Mesendoderm (in vitro differentiated cells): ENCODE measurements at regions not wholly inside any gene's neighbourhood (a gene's known extent, or its start where the extent isn't known, plus 50 kb on each side); places are given as distances from the start of the nearest gene placed in this dataset.

Source experiments
- DNase-seq: peaks from one replicate; pipeline ENCODE4 v3.0.0; 2013
- H2AK5ac ChIP-seq: 2 replicates; pipeline ENCODE4 v1.6.1; 2013; ENCODE audit warnings: low read length, inconsistent platforms
- H2BK120ac ChIP-seq: 2 replicates; pipeline ENCODE4 v1.6.1; 2013; ENCODE audit warnings: low read depth, mild to moderate bottlenecking, low read length, moderate library complexity, mixed read lengths
- H2BK15ac ChIP-seq: replicated peaks from 2 replicates; pipeline ENCODE4 v1.6.1; 2013; ENCODE audit warnings: low read depth, mild to moderate bottlenecking, moderate library complexity
- H2BK5ac ChIP-seq: 2 replicates; pipeline ENCODE4 v1.6.1; 2013; ENCODE audit warnings: low read length, inconsistent platforms
- H3K18ac ChIP-seq: 2 replicates; pipeline ENCODE4 v1.6.1; 2013; ENCODE audit warnings: mild to moderate bottlenecking, low read length, mixed read lengths
- H3K23ac ChIP-seq: one replicate; pipeline ENCODE4 v1.6.1; 2013; ENCODE audit warnings: low read length
- H3K27ac ChIP-seq: 2 replicates; pipeline ENCODE4 v1.5.1; 2013; ENCODE audit warnings: low read depth, mild to moderate bottlenecking, inconsistent platforms, low read length, moderate library complexity
- H3K27me3 ChIP-seq: 2 replicates; pipeline ENCODE4 v1.6.1; 2013; ENCODE audit warnings: low read length, control low read depth, mild to moderate bottlenecking, inconsistent platforms; ENCODE audit not compliant: insufficient read depth, poor library complexity
- H3K36me3 ChIP-seq: 2 replicates; pipeline ENCODE4 v1.6.1; 2013; ENCODE audit warnings: low read length, inconsistent platforms; ENCODE audit not compliant: control insufficient read depth, insufficient read depth
- H3K4ac ChIP-seq: one replicate; pipeline ENCODE4 v1.6.1; 2013; ENCODE audit warnings: low read depth, mild to moderate bottlenecking, low read length, moderate library complexity
- H3K4me1 ChIP-seq: 2 replicates; pipeline ENCODE4 v1.6.1; 2013; ENCODE audit warnings: low read depth, low read length, inconsistent platforms; ENCODE audit not compliant: control insufficient read depth
- H3K4me2 ChIP-seq: 2 replicates; pipeline ENCODE4 v1.6.1; 2013; ENCODE audit warnings: low read length
- H3K4me3 ChIP-seq: 2 replicates; pipeline ENCODE4 v1.5.1; 2013; ENCODE audit warnings: mild to moderate bottlenecking, low read length
- H3K56ac ChIP-seq: one replicate; pipeline ENCODE4 v1.6.1; 2013; ENCODE audit warnings: low read length
- H3K79me1 ChIP-seq: 2 replicates; pipeline ENCODE4 v1.6.1; 2013; ENCODE audit warnings: low read length, inconsistent platforms
- H3K79me2 ChIP-seq: 2 replicates; pipeline ENCODE4 v1.6.1; 2013; ENCODE audit warnings: mild to moderate bottlenecking, low read length; ENCODE audit not compliant: control insufficient read depth, insufficient read depth
- H3K9ac ChIP-seq: 2 replicates; pipeline ENCODE4 v1.6.1; 2013; ENCODE audit warnings: low read length, inconsistent platforms
- H4K5ac ChIP-seq: one replicate; pipeline ENCODE4 v1.6.1; 2013; ENCODE audit warnings: low read length
- H4K8ac ChIP-seq: one replicate; pipeline ENCODE4 v1.6.1; 2013; ENCODE audit warnings: low read depth, mild to moderate bottlenecking, control low read depth, low read length, moderate library complexity
- WGBS: extraction: QIAGEN DNeasy Blood & Tissue Kit; methylation state at CpG from one replicate; pipeline ENCODE4 v1.1.7; 2013; ENCODE audit warnings: low lambda C conversion rate, missing lambda C conversion rate; ENCODE audit not compliant: insufficient coverage; ENCODE audit errors: extremely low coverage; 5-methylcytosine and 5-hydroxymethylcytosine counted together

GRCh38 chr5:22986281-22986680 lies 133.1 kb upstream of the CDH12 start:
- no peak overlapping the region for H3K27ac ChIP-seq
- H3K27me3 ChIP-seq, result no peaks in the 10 kb centered on the region
- H3K4me2 ChIP-seq, result no peak overlapping the region
- H4K8ac ChIP-seq, result no peak overlapping the region
- no peak overlapping the region for H2BK15ac ChIP-seq
- no peak overlapping the region for H3K9ac ChIP-seq
- no peak overlapping the region for H3K23ac ChIP-seq
- H4K5ac ChIP-seq, result no peak overlapping the region
- H3K4me1 ChIP-seq, result no peaks in the 10 kb centered on the region
- H3K36me3 ChIP-seq, result no peaks in the 10 kb centered on the region
- no peaks in the 10 kb centered on the region for H3K79me2 ChIP-seq
- H2AK5ac ChIP-seq, result no peak overlapping the region
- DNase-seq, result no peak
- H3K18ac ChIP-seq, result no peak overlapping the region
- H3K4me3 ChIP-seq, result no peak overlapping the region
- H2BK120ac ChIP-seq, result no peak overlapping the region
- H3K56ac ChIP-seq, result no peak overlapping the region
- no peak overlapping the region for H3K4ac ChIP-seq
- no peaks in the 10 kb centered on the region for H3K79me1 ChIP-seq
- H2BK5ac ChIP-seq, result no peak overlapping the region

- no CpG with 5 or more reads among the region's 1 CpG for whole genome bisulfite sequencing
- H3K23ac ChIP-seq, result no peak overlapping the region
- no peak overlapping the region for H4K5ac ChIP-seq
These were observed 132.3 kb upstream of the CDH12 start for GRCh38 chr5:22985446-22985845.

GRCh38 chr5:22970956-22971618 lies 117.9 kb upstream of the CDH12 start:
- Histone ChIP-seq H3K4me2 (no peak overlapping the region), H2AK5ac (no peak overlapping the region), H3K4ac (no peak overlapping the region), H4K8ac (no peak overlapping the region), H3K18ac (no peak overlapping the region), H3K4me1 (no peaks in the 10 kb centered on the region), H3K9ac (no peak overlapping the region), H3K56ac (no peak overlapping the region), H3K27me3 (no peaks in the 10 kb centered on the region), H3K23ac (no peak overlapping the region), H3K79me1 (no peaks in the 10 kb centered on the region), H2BK120ac (no peak overlapping the region), H3K27ac (no peak overlapping the region), H2BK5ac (no peak overlapping the region), H3K79me2 (no peaks in the 10 kb centered on the region), H4K5ac (no peak overlapping the region), H3K36me3 (no peaks in the 10 kb centered on the region), H3K4me3 (no peak overlapping the region), H2BK15ac (no peak overlapping the region)
- no CpG with 5 or more reads among the region's 8 CpGs for WGBS
- no peak for DNase-seq

More at GRCh38 chr5:22985446-22985845, 132.3 kb upstream of the CDH12 start:
- H3K56ac ChIP-seq, result no peak overlapping the region
- H4K8ac ChIP-seq, result no peak overlapping the region
- H3K4ac ChIP-seq, result no peak overlapping the region
- no peaks in the 10 kb centered on the region for H3K79me2 ChIP-seq
- no peaks in the 10 kb centered on the region for H3K36me3 ChIP-seq
- H3K9ac ChIP-seq, result no peak overlapping the region
- H2BK15ac ChIP-seq, result no peak overlapping the region
- no peak for DNase-seq
- no peak overlapping the region for H3K27ac ChIP-seq
- no peaks in the 10 kb centered on the region for H3K27me3 ChIP-seq
- no peak overlapping the region for H2AK5ac ChIP-seq
- H2BK5ac ChIP-seq, result no peak overlapping the region
- no peaks in the 10 kb centered on the region for H3K4me1 ChIP-seq
- no peak overlapping the region for H2BK120ac ChIP-seq
- no peaks in the 10 kb centered on the region for H3K79me1 ChIP-seq
- H3K18ac ChIP-seq, result no peak overlapping the region
- no peak overlapping the region for H3K4me3 ChIP-seq
- no peak overlapping the region for H3K4me2 ChIP-seq

GRCh38 chr5:22970491-22970890 lies 117.3 kb upstream of the CDH12 start:
- no peaks in the 10 kb centered on the region for H3K79me2 ChIP-seq
- no peak overlapping the region for H3K27ac ChIP-seq
- no peak overlapping the region for H3K23ac ChIP-seq
- H3K18ac ChIP-seq, result no peak overlapping the region
- H4K8ac ChIP-seq, result no peak overlapping the region
- no peak for DNase-seq
- no peak overlapping the region for H2BK120ac ChIP-seq
- H3K4ac ChIP-seq, result no peak overlapping the region
- no peaks in the 10 kb centered on the region for H3K27me3 ChIP-seq
- no peak overlapping the region for H3K9ac ChIP-seq
- H2AK5ac ChIP-seq, result no peak overlapping the region
- no peaks in the 10 kb centered on the region for H3K79me1 ChIP-seq
- H3K4me3 ChIP-seq, result no peak overlapping the region
- H3K4me1 ChIP-seq, result no peaks in the 10 kb centered on the region
- H3K4me2 ChIP-seq, result no peak overlapping the region
- H4K5ac ChIP-seq, result no peak overlapping the region
- H2BK15ac ChIP-seq, result no peak overlapping the region
- no peak overlapping the region for H3K56ac ChIP-seq
- H3K36me3 ChIP-seq, result no peaks in the 10 kb centered on the region
- no peak overlapping the region for H2BK5ac ChIP-seq
- no CpG with 5 or more reads among the region's 5 CpGs for WGBS

- Histone ChIP-seq H3K79me2 (no peaks in the 10 kb centered on the region), H3K79me1 (no peaks in the 10 kb centered on the region), H3K4ac (no peak overlapping the region), H2BK120ac (no peak overlapping the region), H3K4me1 (no peaks in the 10 kb centered on the region), H3K36me3 (no peaks in the 10 kb centered on the region), H4K5ac (no peak overlapping the region), H2AK5ac (no peak overlapping the region), H3K18ac (no peak overlapping the region), H2BK5ac (no peak overlapping the region), H2BK15ac (no peak overlapping the region), H4K8ac (no peak overlapping the region), H3K9ac (no peak overlapping the region), H3K4me3 (no peak overlapping the region), H3K27ac (no peak overlapping the region), H3K4me2 (no peak overlapping the region), H3K23ac (no peak overlapping the region), H3K56ac (no peak overlapping the region), H3K27me3 (no peaks in the 10 kb centered on the region)
- DNase-seq, result no peak
- no CpG with 5 or more reads among the region's 2 CpGs for WGBS
These were observed 115.2 kb upstream of the CDH12 start for GRCh38 chr5:22968386-22968785.

GRCh38 chr5:22965960-22966359 lies 112.8 kb upstream of the CDH12 start:
- H3K4me2 ChIP-seq, result no peak overlapping the region
- no peak overlapping the region for H3K27ac ChIP-seq
- no peak overlapping the region for H3K23ac ChIP-seq
- H2BK120ac ChIP-seq, result no peak overlapping the region
- H3K4ac ChIP-seq, result no peak overlapping the region
- H3K56ac ChIP-seq, result no peak overlapping the region
- H3K27me3 ChIP-seq, result no peaks in the 10 kb centered on the region
- no peaks in the 10 kb centered on the region for H3K79me2 ChIP-seq
- no peak for DNase-seq
- H3K79me1 ChIP-seq, result no peaks in the 10 kb centered on the region
- no peak overlapping the region for H3K4me3 ChIP-seq
- H3K4me1 ChIP-seq, result no peaks in the 10 kb centered on the region
- no peak overlapping the region for H4K5ac ChIP-seq
- H3K18ac ChIP-seq, result no peak overlapping the region
- H2BK15ac ChIP-seq, result no peak overlapping the region
- H2BK5ac ChIP-seq, result no peak overlapping the region
- H4K8ac ChIP-seq, result no peak overlapping the region
- no peak overlapping the region for H3K9ac ChIP-seq
- no peaks in the 10 kb centered on the region for H3K36me3 ChIP-seq
- WGBS, result no CpG with 5 or more reads among the region's 1 CpG
- H2AK5ac ChIP-seq, result no peak overlapping the region
